Heart left ventricle (tissue), 13 donors: ENCODE measurements at regions not wholly inside any gene's neighbourhood (a gene's known extent, or its start where the extent isn't known, plus 50 kb on each side); places are given as distances from the start of the nearest gene placed in this dataset.

ENCODE experiments used
- CTCF ChIP-seq, 12 donors: fragments of 200-600 bp; sonication (generic) in 4 of 12; IDR thresholded peaks; one replicate each; pipeline versions ENCODE4 v1.5.0 to v1.8.0; 2018 to 2022; ENCODE audit warnings: antibody characterized with exemption in 12 of 12, mild to moderate bottlenecking in 5 of 12
- POLR2A ChIP-seq, 2 donors: fragments of 450-650 bp; IDR thresholded peaks; one replicate each; pipeline ENCODE4 v1.6.1; 2017; ENCODE audit warnings: antibody characterized with exemption in 2 of 2, mild to moderate bottlenecking in 2 of 2, moderate library complexity in 2 of 2
- donor health status: ischemic (EF 13 %, LVEDD 7.1; RV severe dilation, severe dysfunction).
- donor health status: DM: no; HTN: yes; CAD: no.
- donor health status: DM: no; HTN: no; CAD: no.
- donor health status: ischemic (EF 25% LVEDD 6.9; RV normal size, moderate dysfunction).
- donor health status: ischemic (EF 25% LVEDD 5.7; RV mildly dilated, moderate dysfunction).
- donor health status: ischemic (EF 35%, LVEDD 5.7; RV mildly dilated, moderate dysfunction).
- donor health status: nonischemic (EF 11% LVEDD 7.7; RV severe dilation, severe dysfunction).
- donor health status: DM: yes; HTN: yes; CAD: no.
- donor health status: PGD.
- donor health status: ischemic (EF 29% LVEDD 5.4; RV normal size, mild dysfunction).
- donor health status: nonischemic (EF 23%, LVEDD 6.1; RV moderate dilation, normal function).

- TF ChIP-seq CTCF (IDR thresholded peaks at IDR 0.05): no peak
- no peak for TF ChIP-seq POLR2A (IDR thresholded peaks at IDR 0.05)
Observed at GRCh38 chr2:123895651-123896050, 129.4 kb upstream of the CNTNAP5 start.
